A549 (cell line): ENCODE measurements at regions not wholly inside any gene's neighbourhood (a gene's known extent, or its start where the extent isn't known, plus 50 kb on each side); places are given as distances from the start of the nearest gene placed in this dataset.

Experiments used
- GATA3 ChIP-seq: IDR thresholded peaks from 2 replicates; pipeline ENCODE4 v1.6.1; 2012; ENCODE audit warnings: borderline replicate concordance
- NPAS2 ChIP-seq: fragments of 250-450 bp; sonication (Bioruptor Pico); IDR thresholded peaks from 2 replicates; pipeline ENCODE4 v1.8.0; 2022; ENCODE audit warnings: mild to moderate bottlenecking, moderate library complexity, borderline replicate concordance
- POLR2AphosphoS2 ChIP-seq: conservative IDR thresholded peaks from 2 replicates; pipeline ENCODE4 v1.6.1; 2012; ENCODE audit warnings: low read length, improper control_type of control experiment, inconsistent platforms
- RNF2 ChIP-seq: fragments of 200-600 bp; sonication (generic); IDR thresholded peaks from 2 replicates; pipeline ENCODE4 v1.6.1; 2016; ENCODE audit warnings: low read depth, mild to moderate bottlenecking, antibody characterized with exemption, moderate library complexity, borderline replicate concordance
- SMC3 ChIP-seq: fragments of >200 bp; sonication (Bioruptor Twin); formaldehyde crosslinking; IDR thresholded peaks from 3 replicates; pipeline ENCODE4 v1.6.1; 2018; ENCODE audit warnings: inconsistent platforms
- TF ChIP-seq, protein P1 (sequence below): fragments of >200 bp; sonication (Bioruptor Twin); formaldehyde crosslinking; IDR thresholded peaks from 3 replicates; pipeline ENCODE4 v1.5.1; 2016

DNA sequence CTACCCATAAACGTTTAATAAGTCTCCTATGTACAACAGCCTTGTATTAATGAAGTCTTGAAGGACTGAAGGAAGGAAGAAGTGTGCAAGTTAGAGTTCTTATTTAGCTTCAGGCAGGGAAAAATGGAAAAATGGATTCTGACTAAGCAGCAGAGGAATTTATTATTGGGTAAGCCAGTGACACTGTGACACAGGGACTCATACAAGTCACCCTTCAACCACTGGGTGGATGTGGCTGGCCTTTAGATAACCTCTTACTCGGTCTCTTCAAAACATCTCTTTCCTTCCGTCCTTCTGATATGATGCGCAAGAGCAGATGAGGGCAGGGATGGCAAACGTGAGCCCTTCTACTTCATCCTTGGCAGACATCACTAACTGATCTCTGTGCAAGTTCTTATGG, 145.6 kb downstream of the DHX35 start:
- TF ChIP-seq SMC3 (no peak), RNF2 (no peak), NPAS2 (no peak), GATA3 (no peak), POLR2AphosphoS2 (no peak)
- TF ChIP-seq, protein P1, sequence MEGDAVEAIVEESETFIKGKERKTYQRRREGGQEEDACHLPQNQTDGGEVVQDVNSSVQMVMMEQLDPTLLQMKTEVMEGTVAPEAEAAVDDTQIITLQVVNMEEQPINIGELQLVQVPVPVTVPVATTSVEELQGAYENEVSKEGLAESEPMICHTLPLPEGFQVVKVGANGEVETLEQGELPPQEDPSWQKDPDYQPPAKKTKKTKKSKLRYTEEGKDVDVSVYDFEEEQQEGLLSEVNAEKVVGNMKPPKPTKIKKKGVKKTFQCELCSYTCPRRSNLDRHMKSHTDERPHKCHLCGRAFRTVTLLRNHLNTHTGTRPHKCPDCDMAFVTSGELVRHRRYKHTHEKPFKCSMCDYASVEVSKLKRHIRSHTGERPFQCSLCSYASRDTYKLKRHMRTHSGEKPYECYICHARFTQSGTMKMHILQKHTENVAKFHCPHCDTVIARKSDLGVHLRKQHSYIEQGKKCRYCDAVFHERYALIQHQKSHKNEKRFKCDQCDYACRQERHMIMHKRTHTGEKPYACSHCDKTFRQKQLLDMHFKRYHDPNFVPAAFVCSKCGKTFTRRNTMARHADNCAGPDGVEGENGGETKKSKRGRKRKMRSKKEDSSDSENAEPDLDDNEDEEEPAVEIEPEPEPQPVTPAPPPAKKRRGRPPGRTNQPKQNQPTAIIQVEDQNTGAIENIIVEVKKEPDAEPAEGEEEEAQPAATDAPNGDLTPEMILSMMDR = no peak
